Neuronal stem cell (in vitro differentiated cells): ENCODE measurements at regions not wholly inside any gene's neighbourhood (a gene's known extent, or its start where the extent isn't known, plus 50 kb on each side); places are given as distances from the start of the nearest gene placed in this dataset.

Experiments used
- DNase-seq: peaks from one replicate; pipeline ENCODE4 v3.0.0-alpha.2; 2013; ENCODE audit warnings: low spot score
- H2AFZ ChIP-seq: one replicate; pipeline ENCODE4 v1.6.1; 2013; ENCODE audit warnings: mild to moderate bottlenecking, low read length, inconsistent platforms
- H2AK5ac ChIP-seq: 2 replicates; pipeline ENCODE4 v1.6.1; 2013; ENCODE audit warnings: low read depth, mild to moderate bottlenecking, inconsistent platforms, low read length, moderate library complexity, mixed read lengths
- H2BK120ac ChIP-seq: 2 replicates; pipeline ENCODE4 v1.6.1; 2013; ENCODE audit warnings: low read depth, mild to moderate bottlenecking, inconsistent platforms, low read length, moderate library complexity, mixed read lengths
- H2BK12ac ChIP-seq: one replicate; pipeline ENCODE4 v1.6.1; 2013; ENCODE audit warnings: low read length, inconsistent platforms
- H2BK15ac ChIP-seq: 2 replicates; pipeline ENCODE4 v1.6.1; 2013; ENCODE audit warnings: mild to moderate bottlenecking, low read length, inconsistent platforms, mixed read lengths
- H2BK5ac ChIP-seq: one replicate; pipeline ENCODE4 v1.6.1; 2013; ENCODE audit warnings: inconsistent platforms, mild to moderate bottlenecking, low read length, moderate library complexity
- H3K14ac ChIP-seq: one replicate; pipeline ENCODE4 v1.6.1; 2013; ENCODE audit warnings: low read length, inconsistent platforms
- H3K18ac ChIP-seq: 2 replicates; pipeline ENCODE4 v1.6.1; 2013; ENCODE audit warnings: low read length, inconsistent platforms
- H3K23ac ChIP-seq: 2 replicates; pipeline ENCODE4 v1.6.1; 2013; ENCODE audit warnings: low read depth, mild to moderate bottlenecking, mixed read lengths, low read length, inconsistent platforms; ENCODE audit not compliant: poor library complexity
- H3K27ac ChIP-seq: replicated peaks from 3 replicates; pipeline ENCODE4 v1.5.1; 2013; ENCODE audit warnings: low read length, inconsistent platforms
- H3K27me3 ChIP-seq, 3 experiments: 2 replicates each; pipeline ENCODE4 v1.6.1; 2013; ENCODE audit warnings: low read length in 3 of 3, mild to moderate bottlenecking in 2 of 3, inconsistent platforms in 1 of 3, low read depth in 1 of 3, mixed read lengths in 1 of 3, moderate library complexity in 1 of 3; ENCODE audit not compliant: control insufficient read depth in 3 of 3, insufficient read depth in 3 of 3
- H3K36me3 ChIP-seq, 2 donors: replicated peaks in 1 of 2; 2 replicates each; pipeline ENCODE4 v1.6.1; 2013; ENCODE audit warnings: low read length in 2 of 2; ENCODE audit not compliant: control insufficient read depth in 2 of 2, insufficient read depth in 2 of 2
- H3K4ac ChIP-seq: 2 replicates; pipeline ENCODE4 v1.6.1; 2013; ENCODE audit warnings: inconsistent platforms, mild to moderate bottlenecking, low read length, moderate library complexity
- H3K4me1 ChIP-seq, 2 donors: 1 replicate in 1 of 2; 2 replicates in 1 of 2; pipeline ENCODE4 v1.6.1; 2013; ENCODE audit warnings: low read length in 2 of 2, low read depth in 1 of 2; ENCODE audit not compliant: control insufficient read depth in 2 of 2, insufficient read depth in 1 of 2
- H3K4me2 ChIP-seq: one replicate; pipeline ENCODE4 v1.6.1; 2013; ENCODE audit warnings: mild to moderate bottlenecking, low read length, inconsistent platforms; ENCODE audit not compliant: insufficient read depth, poor library complexity, severe bottlenecking
- H3K4me3 ChIP-seq, 2 donors: 2 replicates each; pipeline ENCODE4 v1.5.1; 2013; ENCODE audit warnings: low read length in 2 of 2, mild to moderate bottlenecking in 2 of 2, inconsistent platforms in 1 of 2, moderate library complexity in 1 of 2
- H3K79me1 ChIP-seq: one replicate; pipeline ENCODE4 v1.6.1; 2013; ENCODE audit warnings: low read depth, mild to moderate bottlenecking, inconsistent platforms, low read length, moderate library complexity
- H3K9ac ChIP-seq: one replicate; pipeline ENCODE4 v1.6.1; 2013; ENCODE audit warnings: mild to moderate bottlenecking, low read depth, low read length, inconsistent platforms; ENCODE audit not compliant: poor library complexity
- H3K9me3 ChIP-seq, 2 donors: replicated peaks in 1 of 2; 2 replicates each; pipeline versions ENCODE3 to v1.6.1; 2013; ENCODE audit warnings: low read length in 2 of 2, mild to moderate bottlenecking in 2 of 2, inconsistent platforms in 1 of 2, low read depth in 1 of 2, mixed read lengths in 1 of 2, moderate library complexity in 1 of 2; ENCODE audit not compliant: control insufficient read depth in 2 of 2, insufficient read depth in 1 of 2
- H4K8ac ChIP-seq: one replicate; pipeline ENCODE4 v1.6.1; 2013; ENCODE audit warnings: low read depth, mild to moderate bottlenecking, inconsistent platforms, low read length, moderate library complexity
- H4K91ac ChIP-seq: one replicate; pipeline ENCODE4 v1.6.1; 2013; ENCODE audit warnings: low read length, low read depth, mild to moderate bottlenecking, inconsistent platforms; ENCODE audit not compliant: poor library complexity
- WGBS, 2 donors: extraction: QIAGEN DNeasy Blood & Tissue Kit; methylation state at CpG; one replicate each; pipeline ENCODE4 v1.1.7; 2013; ENCODE audit warnings: missing lambda C conversion rate in 2 of 2, mixed read lengths in 1 of 2; ENCODE audit not compliant: insufficient read length in 2 of 2, insufficient replicate concordance in 1 of 2; ENCODE audit errors: extremely low coverage in 2 of 2; 5-methylcytosine and 5-hydroxymethylcytosine counted together

DNA sequence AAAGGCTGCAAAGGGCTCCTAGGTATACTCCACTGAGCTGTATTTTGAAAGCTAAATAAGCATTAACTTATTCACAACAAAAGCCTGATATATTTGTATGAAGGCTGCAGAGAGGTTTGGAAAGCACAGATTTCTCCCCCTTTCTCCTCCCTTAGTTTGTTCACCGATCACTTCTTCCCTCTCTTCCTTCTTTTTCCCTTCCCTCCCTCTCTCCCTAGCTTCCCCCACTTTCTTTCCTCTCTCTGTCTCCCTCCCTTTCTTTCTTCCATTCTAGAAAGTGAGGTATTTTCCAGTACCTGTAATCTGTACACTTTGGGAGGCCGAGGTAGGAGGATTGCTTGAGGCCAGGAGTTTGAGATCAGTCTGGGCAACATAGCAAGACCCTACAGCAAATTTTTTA lies 62.1 kb downstream of the HHEX start:
- no peak overlapping the region for H4K8ac ChIP-seq
- no peak overlapping the region for H2BK12ac ChIP-seq
- H3K4me3 ChIP-seq, result no peak overlapping the region
- no peak overlapping the region for H2AK5ac ChIP-seq
- no peak overlapping the region for H3K18ac ChIP-seq
- H3K23ac ChIP-seq, result no peak overlapping the region
- no peak overlapping the region for H2AFZ ChIP-seq
- no peak overlapping the region for H3K9ac ChIP-seq
- no peak for DNase-seq
- no peak overlapping the region for H2BK5ac ChIP-seq
- peaks cover 0 to 3% (median 0%) of the 10 kb centered on the region in 3 experiments for H3K27me3 ChIP-seq
- H3K4me2 ChIP-seq, result no peak overlapping the region
- no peak overlapping the region for H3K27ac ChIP-seq
- H3K9me3 ChIP-seq, result no peaks in the 10 kb centered on the region
- no peaks in the 10 kb centered on the region for H3K4me1 ChIP-seq
- H4K91ac ChIP-seq, result no peak overlapping the region
- no peak overlapping the region for H3K14ac ChIP-seq
- H2BK15ac ChIP-seq, result no peak overlapping the region
- no CpG with 5 or more reads among the region's 2 CpGs for WGBS, 2 donors
- H3K4ac ChIP-seq, result no peak overlapping the region
- no peaks in the 10 kb centered on the region for H3K36me3 ChIP-seq
- H3K79me1 ChIP-seq, result no peaks in the 10 kb centered on the region
- H2BK120ac ChIP-seq, result no peak overlapping the region

DNA sequence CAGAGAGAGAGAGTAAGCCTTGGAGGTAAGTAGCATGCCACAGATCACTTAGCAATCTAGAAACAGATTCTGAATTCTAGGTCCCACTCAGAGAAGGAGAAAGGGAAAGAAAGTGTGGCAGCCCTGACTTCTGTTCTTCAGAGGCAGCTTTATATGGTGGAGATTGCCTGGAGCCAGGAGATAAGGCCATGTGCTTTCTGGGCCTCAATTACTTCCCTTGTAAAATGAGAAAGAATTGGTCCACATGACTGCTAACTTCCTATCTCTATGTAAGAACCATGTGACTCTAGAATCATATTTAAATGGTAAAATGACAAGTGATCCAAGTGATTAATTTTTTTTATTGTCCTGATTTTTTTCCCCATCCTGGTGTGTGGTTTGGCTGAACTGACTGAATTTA lies 64.1 kb downstream of the HHEX start:
- Histone ChIP-seq H4K91ac (no peak overlapping the region), H3K27me3 (no peaks in the 10 kb centered on the region), H3K23ac (no peak overlapping the region), H3K36me3 (no peaks in the 10 kb centered on the region), H3K27ac (no peak overlapping the region), H3K18ac (no peak overlapping the region), H3K9me3 (no peaks in the 10 kb centered on the region), H4K8ac (no peak overlapping the region), H3K9ac (no peak overlapping the region), H3K4me2 (no peak overlapping the region), H3K4ac (no peak overlapping the region), H2BK15ac (no peak overlapping the region), H3K4me1 (no peaks in the 10 kb centered on the region), H2BK5ac (no peak overlapping the region), H3K79me1 (no peaks in the 10 kb centered on the region), H2BK120ac (no peak overlapping the region), H3K4me3 (no peak overlapping the region), H3K14ac (no peak overlapping the region), H2AK5ac (no peak overlapping the region), H2BK12ac (no peak overlapping the region), H2AFZ (no peak overlapping the region)
- DNase-seq, result no peak

DNA sequence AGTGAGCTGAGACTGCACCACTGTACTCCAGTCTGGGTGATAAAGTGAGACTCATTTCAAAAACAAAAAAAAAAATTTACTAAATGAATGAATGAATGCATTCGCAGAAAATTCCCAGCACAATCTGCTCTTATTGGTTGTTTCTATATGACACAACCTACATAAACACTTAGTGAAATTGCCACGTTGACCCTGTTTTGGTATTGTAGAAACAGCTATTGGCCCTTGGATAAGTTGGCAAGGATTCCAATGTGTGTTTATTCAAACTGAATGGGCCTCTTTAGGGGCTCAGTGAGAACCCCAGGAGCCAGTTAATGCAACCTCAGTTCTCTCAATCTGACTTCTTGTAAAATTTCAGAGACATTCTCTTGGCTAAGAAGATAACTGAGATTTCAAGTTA lies 66.0 kb downstream of the HHEX start:
- Histone ChIP-seq H3K36me3 (no peaks in the 10 kb centered on the region), H3K14ac (no peak overlapping the region), H2AFZ (peak overlapping the region; percentile 21), H3K4me2 (no peak overlapping the region), H3K4me3 (no peak overlapping the region), H2AK5ac (no peak overlapping the region), H4K91ac (no peak overlapping the region), H2BK5ac (no peak overlapping the region), H3K9me3 (no peaks in the 10 kb centered on the region), H3K4me1 (no peaks in the 10 kb centered on the region), H3K23ac (no peak overlapping the region), H2BK12ac (no peak overlapping the region), H3K27ac (no peak overlapping the region), H2BK120ac (no peak overlapping the region), H3K27me3 (no peaks in the 10 kb centered on the region), H3K79me1 (no peaks in the 10 kb centered on the region), H3K4ac (no peak overlapping the region), H2BK15ac (no peak overlapping the region), H3K9ac (no peak overlapping the region), H3K18ac (no peak overlapping the region), H4K8ac (no peak overlapping the region)
- DNase-seq, result no peak
- no CpG with 5 or more reads among the region's 2 CpGs for WGBS, 2 donors

DNA sequence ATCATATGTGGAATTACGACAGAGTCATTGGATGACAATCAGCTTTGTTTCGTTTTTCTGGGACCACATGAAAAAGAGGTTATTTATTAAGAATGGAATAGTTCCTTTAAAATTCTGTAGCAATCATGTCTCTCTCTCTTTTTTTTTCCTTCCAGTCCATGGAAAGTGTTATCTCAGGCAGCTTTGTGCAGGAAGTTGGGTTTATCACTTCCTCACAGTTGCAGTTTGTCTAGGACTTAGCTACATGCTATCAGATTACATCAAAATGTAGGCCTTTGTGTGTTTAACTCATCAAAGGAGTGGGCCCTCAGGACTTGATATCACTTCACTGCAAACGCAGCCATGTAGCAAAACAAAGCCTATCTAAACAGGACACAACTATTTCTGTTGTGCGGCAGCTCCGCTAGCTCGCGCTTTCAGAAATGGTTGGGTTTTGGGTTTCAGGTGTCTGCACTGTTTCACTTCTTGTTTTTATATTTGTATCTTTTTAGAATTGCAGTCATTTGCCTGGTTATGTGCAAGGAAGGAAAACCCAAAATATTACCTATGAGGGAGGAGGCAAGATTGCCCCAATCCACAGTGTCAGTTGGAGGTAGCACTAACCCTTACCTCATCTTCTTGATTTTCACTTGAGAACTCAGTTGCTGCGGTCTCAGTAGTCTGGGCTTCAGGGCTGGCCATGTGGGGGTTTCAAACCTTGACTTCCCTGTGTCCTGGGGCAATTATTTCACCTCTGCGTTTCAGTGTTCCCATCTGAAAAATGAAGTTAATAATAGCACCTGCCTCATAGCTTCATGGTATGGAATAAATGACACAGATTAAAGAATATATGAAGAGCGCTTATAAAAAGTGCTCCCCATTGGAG lies 66.7 kb downstream of the HHEX start:
- H2BK15ac ChIP-seq, result no peak overlapping the region
- H2BK5ac ChIP-seq, result no peak overlapping the region
- H3K9ac ChIP-seq, result no peak overlapping the region
- WGBS, 2 donors, result no CpG with 5 or more reads among the region's 10 CpGs
- H3K27me3 ChIP-seq, result no peaks in the 10 kb centered on the region
- H3K4ac ChIP-seq, result no peak overlapping the region
- no peak overlapping the region for H2BK120ac ChIP-seq
- H4K8ac ChIP-seq, result no peak overlapping the region
- H3K4me3 ChIP-seq, result no peak overlapping the region
- peak overlapping the region; percentile 21 for H2AFZ ChIP-seq
- H3K14ac ChIP-seq, result no peak overlapping the region
- no peak for DNase-seq
- H3K36me3 ChIP-seq, result no peaks in the 10 kb centered on the region
- H3K79me1 ChIP-seq, result no peaks in the 10 kb centered on the region
- H3K9me3 ChIP-seq, result no peaks in the 10 kb centered on the region
- H3K18ac ChIP-seq, result no peak overlapping the region
- H3K4me1 ChIP-seq, result no peaks in the 10 kb centered on the region
- H3K4me2 ChIP-seq, result no peak overlapping the region
- H3K23ac ChIP-seq, result no peak overlapping the region
- H2BK12ac ChIP-seq, result no peak overlapping the region
- no peak overlapping the region for H3K27ac ChIP-seq
- no peak overlapping the region for H2AK5ac ChIP-seq
- no peak overlapping the region for H4K91ac ChIP-seq
